Left ventricle myocardium inferior (tissue), 1 donor: ENCODE measurements at regions not wholly inside any gene's neighbourhood (a gene's known extent, or its start where the extent isn't known, plus 50 kb on each side); places are given as distances from the start of the nearest gene placed in this dataset.

ENCODE experiments used
- DNase-seq: peaks from one replicate; pipeline ENCODE4 v3.0.0-alpha.2; 2020
- H3K27ac ChIP-seq: fragments of 200-600 bp; replicated peaks from 2 replicates; pipeline ENCODE4 v1.8.0; 2021
- H3K27me3 ChIP-seq: fragments of 200-600 bp; 2 replicates; pipeline ENCODE4 v1.8.0; 2021; ENCODE audit warnings: low read depth
- H3K36me3 ChIP-seq: fragments of 200-600 bp; 2 replicates; pipeline ENCODE4 v1.8.0; 2021
- H3K4me1 ChIP-seq: fragments of 200-600 bp; 2 replicates; pipeline ENCODE4 v1.8.0; 2021
- H3K4me3 ChIP-seq: fragments of 200-600 bp; 2 replicates; pipeline ENCODE4 v1.8.0; 2021; ENCODE audit warnings: mild to moderate bottlenecking, moderate library complexity
- H3K9me3 ChIP-seq: fragments of 200-600 bp; replicated peaks from 2 replicates; pipeline ENCODE4 v1.8.0; 2021
- intact Hi-C: fragments of 100-400 bp; cut with micrococcal nuclease; formaldehyde crosslinking; loops from one replicate; pipeline ENCODE4 v1.11.0; 2022
- TF ChIP-seq, protein P1 (sequence below): fragments of 200-600 bp; IDR thresholded peaks from 2 replicates; pipeline ENCODE4 v1.8.0; 2021; ENCODE audit warnings: antibody characterized with exemption, mild to moderate bottlenecking, borderline replicate concordance
- donor health status: DM: no; HTN: yes; CAD: no; lungs with severe emphysema.

DNA sequence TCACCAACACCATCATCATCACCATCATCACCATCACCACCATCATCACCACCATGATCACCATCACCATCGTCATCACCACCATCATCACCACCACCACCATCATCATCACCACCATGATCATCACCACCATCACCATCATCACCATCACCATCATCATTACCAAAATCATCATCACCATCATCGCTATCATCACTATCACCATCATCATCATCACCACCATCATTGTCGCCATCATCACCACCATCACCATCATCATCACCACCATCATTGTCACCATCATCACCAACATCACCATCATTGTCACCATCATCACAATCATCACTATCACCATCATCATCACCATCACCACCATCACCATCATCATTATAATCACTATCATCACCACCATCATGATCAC lies 893.5 kb downstream of the TBC1D22A start:
- H3K4me3 ChIP-seq: no peak overlapping the region
- DNase-seq: no peak
- no peaks in the 10 kb centered on the region for H3K4me1 ChIP-seq
- no peaks in the 10 kb centered on the region for H3K9me3 ChIP-seq
- no peak overlapping the region for H3K27ac ChIP-seq
- TF ChIP-seq, protein P1, sequence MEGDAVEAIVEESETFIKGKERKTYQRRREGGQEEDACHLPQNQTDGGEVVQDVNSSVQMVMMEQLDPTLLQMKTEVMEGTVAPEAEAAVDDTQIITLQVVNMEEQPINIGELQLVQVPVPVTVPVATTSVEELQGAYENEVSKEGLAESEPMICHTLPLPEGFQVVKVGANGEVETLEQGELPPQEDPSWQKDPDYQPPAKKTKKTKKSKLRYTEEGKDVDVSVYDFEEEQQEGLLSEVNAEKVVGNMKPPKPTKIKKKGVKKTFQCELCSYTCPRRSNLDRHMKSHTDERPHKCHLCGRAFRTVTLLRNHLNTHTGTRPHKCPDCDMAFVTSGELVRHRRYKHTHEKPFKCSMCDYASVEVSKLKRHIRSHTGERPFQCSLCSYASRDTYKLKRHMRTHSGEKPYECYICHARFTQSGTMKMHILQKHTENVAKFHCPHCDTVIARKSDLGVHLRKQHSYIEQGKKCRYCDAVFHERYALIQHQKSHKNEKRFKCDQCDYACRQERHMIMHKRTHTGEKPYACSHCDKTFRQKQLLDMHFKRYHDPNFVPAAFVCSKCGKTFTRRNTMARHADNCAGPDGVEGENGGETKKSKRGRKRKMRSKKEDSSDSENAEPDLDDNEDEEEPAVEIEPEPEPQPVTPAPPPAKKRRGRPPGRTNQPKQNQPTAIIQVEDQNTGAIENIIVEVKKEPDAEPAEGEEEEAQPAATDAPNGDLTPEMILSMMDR: no peak
- no peaks in the 10 kb centered on the region for H3K36me3 ChIP-seq
- intact Hi-C loops: no loop called here
- peaks cover 44% of the 10 kb centered on the region for H3K27me3 ChIP-seq

DNA sequence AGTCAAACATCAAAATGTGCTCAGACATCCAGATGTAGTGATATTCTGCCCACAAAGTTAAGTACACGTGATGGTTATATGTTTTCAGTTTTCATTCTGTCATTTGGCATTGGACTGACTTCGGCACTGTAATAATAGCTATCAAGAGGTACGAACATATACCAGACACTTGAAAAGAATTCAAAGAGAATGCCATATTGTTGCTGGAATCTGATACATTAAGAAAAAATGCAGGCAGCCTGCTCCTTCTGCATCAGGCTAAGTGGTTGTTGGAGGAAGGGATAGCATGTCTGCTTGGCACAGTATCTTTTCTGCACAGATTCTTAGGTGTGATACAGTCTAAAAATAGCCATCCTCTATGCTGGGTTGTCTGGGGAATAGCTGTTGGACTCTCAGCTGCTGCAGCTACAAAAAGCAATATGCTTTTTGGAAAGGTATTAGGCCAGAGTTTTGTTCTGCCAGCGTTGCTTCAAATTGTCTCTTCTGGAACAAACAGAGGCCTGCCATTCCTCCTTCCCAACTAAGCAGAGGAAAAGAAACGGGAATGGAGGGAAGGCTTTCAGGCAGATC lies 892.6 kb downstream of the TBC1D22A start:
- TF ChIP-seq, protein P1: no peak
- Histone ChIP-seq H3K4me1 (no peaks in the 10 kb centered on the region), H3K27me3 (peaks cover 43% of the 10 kb centered on the region), H3K9me3 (no peaks in the 10 kb centered on the region), H3K27ac (no peak overlapping the region), H3K4me3 (no peak overlapping the region), H3K36me3 (no peaks in the 10 kb centered on the region)
- intact Hi-C loops: no loop called here
- no peak for DNase-seq

DNA sequence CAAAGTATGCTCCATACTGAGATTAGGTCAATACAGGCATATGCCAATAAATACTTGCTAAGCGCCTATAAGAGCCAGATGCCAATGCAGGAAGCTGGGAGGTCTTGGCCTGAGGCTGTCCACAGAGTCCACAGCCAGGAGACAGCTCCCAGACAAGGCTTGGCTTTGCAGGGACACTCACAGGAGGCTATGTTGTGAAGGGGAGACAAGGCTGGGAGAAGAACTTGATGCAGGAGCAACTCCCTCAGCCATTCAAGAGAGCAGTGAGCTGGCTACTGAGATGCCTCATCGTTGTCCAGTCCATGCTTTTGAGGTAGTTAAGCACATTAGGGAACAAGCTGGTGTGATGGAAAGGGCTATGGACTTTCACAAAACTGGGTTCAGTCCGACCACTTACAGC lies 891.5 kb downstream of the TBC1D22A start:
- Histone ChIP-seq H3K9me3 (no peaks in the 10 kb centered on the region), H3K36me3 (no peaks in the 10 kb centered on the region), H3K27ac (no peak overlapping the region), H3K4me3 (no peak overlapping the region), H3K4me1 (no peaks in the 10 kb centered on the region), H3K27me3 (peaks cover 37% of the 10 kb centered on the region)
- DNase-seq: no peak
- TF ChIP-seq, protein P1: no peak
- intact Hi-C loops: no loop called here

DNA sequence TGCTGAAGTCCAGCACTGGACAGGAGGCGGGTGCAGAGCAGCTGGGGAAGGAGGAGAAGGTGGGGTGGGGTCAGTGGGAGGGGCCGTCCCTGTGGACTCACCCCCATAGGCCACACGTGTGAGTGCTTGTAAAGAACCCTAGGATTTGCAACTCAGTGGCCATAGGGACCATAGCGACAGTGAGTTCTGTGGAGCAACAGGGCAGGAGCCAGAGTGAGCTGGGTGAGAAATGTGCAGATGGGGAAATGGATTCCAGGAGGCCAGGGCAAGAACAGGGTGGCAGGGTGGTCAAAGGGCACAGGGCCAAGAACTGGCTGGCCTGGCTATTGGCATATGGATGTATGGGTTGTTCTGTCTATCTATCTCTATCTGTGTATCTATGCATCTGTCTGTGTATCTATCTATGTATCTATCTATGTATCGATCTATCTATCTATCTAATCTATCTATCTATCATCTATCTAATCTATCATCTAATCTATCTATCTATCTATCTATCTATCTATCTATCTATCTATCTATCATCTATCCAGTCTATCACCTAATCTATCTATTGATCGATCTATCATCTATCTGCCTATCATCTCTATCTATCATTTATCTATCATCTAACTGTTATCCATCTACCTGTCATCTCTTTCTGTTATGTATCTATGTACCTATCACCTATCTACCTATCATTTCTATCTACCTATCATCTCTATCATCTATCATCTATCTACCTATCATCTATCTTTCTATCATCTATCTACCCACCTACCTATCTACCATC lies 889.0 kb downstream of the TBC1D22A start:
- Histone ChIP-seq H3K27me3 (peaks cover 38% of the 10 kb centered on the region), H3K4me1 (no peaks in the 10 kb centered on the region), H3K9me3 (no peaks in the 10 kb centered on the region), H3K27ac (no peak overlapping the region), H3K4me3 (no peak overlapping the region), H3K36me3 (no peaks in the 10 kb centered on the region)
- intact Hi-C loops: no loop called here
- DNase-seq: no peak
- TF ChIP-seq, protein P1: no peak

DNA sequence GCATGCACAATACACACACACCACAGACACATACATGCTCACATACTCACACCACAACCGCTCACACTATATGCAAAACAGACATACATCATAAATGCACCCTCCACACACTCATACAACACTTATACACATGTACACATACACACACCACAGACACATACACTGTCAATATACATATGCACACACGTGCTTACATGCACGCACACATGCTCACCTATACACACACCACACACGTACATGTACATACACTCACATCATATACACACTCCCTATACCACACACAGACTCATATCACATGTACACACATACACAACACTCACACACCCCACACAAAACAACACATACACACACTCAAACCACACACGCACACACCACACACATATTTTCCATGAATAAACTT lies 885.3 kb downstream of the TBC1D22A start:
- H3K27me3 ChIP-seq: peaks cover 37% of the 10 kb centered on the region
- intact Hi-C loops: no loop called here
- no peak overlapping the region for H3K27ac ChIP-seq
- H3K4me3 ChIP-seq: no peak overlapping the region
- H3K4me1 ChIP-seq: no peaks in the 10 kb centered on the region
- H3K36me3 ChIP-seq: no peaks in the 10 kb centered on the region
- DNase-seq: no peak
- peaks cover 11% of the 10 kb centered on the region for H3K9me3 ChIP-seq
- TF ChIP-seq, protein P1: no peak
